ENCODE measurements at regions not wholly inside any gene's neighbourhood (a gene's known extent, or its start where the extent isn't known, plus 50 kb on each side); places are given as distances from the start of the nearest gene placed in this dataset.

GRCh38 chr5:91643797-91644196 lies 260.7 kb upstream of the ARRDC3 start:
- Mint-ChIP-seq H3K27me3 (no peaks in the 10 kb centered on the region), H3K27ac (no peak overlapping the region), H3K9me3 (ENCODE audit: insufficient read depth) (no peaks in the 10 kb centered on the region), H3K4me1 (no peaks in the 10 kb centered on the region), H3K4me3 (no peak overlapping the region)
- no peak overlapping the region for H3K4me3 ChIP-seq (ENCODE audit: control extremely low read depth in 1 of 5, extremely low read depth in 1 of 5, insufficient read depth in 1 of 5, low read depth in 2 of 5, low read length in 4 of 5)
- no peak overlapping the region for H3K4me2 ChIP-seq (replicated peaks; ENCODE audit: low read depth, low read length, poor library complexity, severe bottlenecking)
- no CpG with 5 or more reads among the region's 2 CpGs for WGBS (ENCODE audit: insufficient coverage)
- no peaks in the 10 kb centered on the region for H4K20me1 ChIP-seq (ENCODE audit: control insufficient read depth, insufficient read depth, low read length, poor library complexity, severe bottlenecking)
- CTCF ChIA-PET: no interaction called here
- no peak overlapping the region for H3K9ac ChIP-seq (ENCODE audit: low read length)
- no peaks in the 10 kb centered on the region for H3K36me3 ChIP-seq (replicated peaks in 1 of 2; ENCODE audit: control extremely low read depth in 1 of 2, control insufficient read depth in 1 of 2, extremely low read depth in 1 of 2, insufficient read depth in 2 of 2, low read length in 1 of 2)
- H2AFZ ChIP-seq (ENCODE audit: insufficient read depth, low read depth, low read length, poor library complexity, severe bottlenecking): no peak overlapping the region
- intact Hi-C loops (cut with micrococcal nuclease): no loop called here
- H3K27ac ChIP-seq (ENCODE audit: low read length in 2 of 2): no peak overlapping the region
- no peaks in the 10 kb centered on the region for H3K27me3 ChIP-seq (replicated peaks in 1 of 4; ENCODE audit: control extremely low read depth in 1 of 4, control insufficient read depth in 3 of 4, insufficient read depth in 4 of 4, low read length in 3 of 4)
- H3K4me1 ChIP-seq (ENCODE audit: control insufficient read depth in 2 of 2, insufficient read depth in 2 of 2, low read length in 2 of 2): no peaks in the 10 kb centered on the region
- no peaks in the 10 kb centered on the region for H3K9me3 ChIP-seq (ENCODE audit: control extremely low read depth in 1 of 3, control insufficient read depth in 2 of 3, insufficient read depth in 1 of 3, low read length in 2 of 3)
- H3K79me2 ChIP-seq (ENCODE audit: control insufficient read depth, insufficient read depth, low read length): no peaks in the 10 kb centered on the region
- POLR2A ChIA-PET: no interaction called here
- TF ChIP-seq CTCF (IDR thresholded peaks at IDR 0.05) (no peak), EZH2 (IDR thresholded peaks at IDR 0.05; ENCODE audit: borderline replicate concordance, insufficient read depth, low read depth, low read length, poor library complexity, severe bottlenecking) (no peak)
- no peak for ATAC-seq (ENCODE audit: low read depth)
- no peak for DNase-seq

GRCh38 chr5:91642581-91642980 lies 259.5 kb upstream of the ARRDC3 start:
- ChIA-PET CTCF (interaction anchor here (1.1 to 2.7 kb wide), 4 partner anchors 9 to 777 kb away, joined by 3 to 10 read pairs (median 4); no protein-coding TSS in a partner anchor), POLR2A (no interaction called here)
- Histone ChIP-seq H3K4me2 (replicated peaks; ENCODE audit: low read depth, low read length, poor library complexity, severe bottlenecking) (no peak overlapping the region), H3K27me3 (replicated peaks in 1 of 4; ENCODE audit: control extremely low read depth in 1 of 4, control insufficient read depth in 3 of 4, insufficient read depth in 4 of 4, low read length in 3 of 4) (no peaks in the 10 kb centered on the region), H2AFZ (ENCODE audit: insufficient read depth, low read depth, low read length, poor library complexity, severe bottlenecking) (no peak overlapping the region), H3K79me2 (ENCODE audit: control insufficient read depth, insufficient read depth, low read length) (no peaks in the 10 kb centered on the region), H3K9me3 (ENCODE audit: control extremely low read depth in 1 of 3, control insufficient read depth in 2 of 3, insufficient read depth in 1 of 3, low read length in 2 of 3) (no peaks in the 10 kb centered on the region), H3K4me3 (ENCODE audit: control extremely low read depth in 1 of 5, extremely low read depth in 1 of 5, insufficient read depth in 1 of 5, low read depth in 2 of 5, low read length in 4 of 5) (no peak overlapping the region), H3K36me3 (replicated peaks in 1 of 2; ENCODE audit: control extremely low read depth in 1 of 2, control insufficient read depth in 1 of 2, extremely low read depth in 1 of 2, insufficient read depth in 2 of 2, low read length in 1 of 2) (no peaks in the 10 kb centered on the region), H3K9ac (ENCODE audit: low read length) (no peak overlapping the region), H3K27ac (ENCODE audit: low read length in 2 of 2) (no peak overlapping the region), H4K20me1 (ENCODE audit: control insufficient read depth, insufficient read depth, low read length, poor library complexity, severe bottlenecking) (no peaks in the 10 kb centered on the region), H3K4me1 (ENCODE audit: control insufficient read depth in 2 of 2, insufficient read depth in 2 of 2, low read length in 2 of 2) (no peaks in the 10 kb centered on the region)
- Mint-ChIP-seq H3K27me3 (no peaks in the 10 kb centered on the region), H3K4me1 (no peaks in the 10 kb centered on the region), H3K4me3 (no peak overlapping the region), H3K27ac (no peak overlapping the region), H3K9me3 (ENCODE audit: insufficient read depth) (no peaks in the 10 kb centered on the region)
- DNase-seq: no peak
- ATAC-seq (ENCODE audit: low read depth): no peak
- TF ChIP-seq CTCF (IDR thresholded peaks at IDR 0.05) (no peak), EZH2 (IDR thresholded peaks at IDR 0.05; ENCODE audit: borderline replicate concordance, insufficient read depth, low read depth, low read length, poor library complexity, severe bottlenecking) (no peak)
- intact Hi-C loops (cut with micrococcal nuclease): no loop called here
- 100% methylated on average over 1 of the region's 5 CpGs for WGBS (ENCODE audit: insufficient coverage)

All from B cell (primary cell).